Ovary (tissue), 7 donors: ENCODE measurements at regions not wholly inside any gene's neighbourhood (a gene's known extent, or its start where the extent isn't known, plus 50 kb on each side); places are given as distances from the start of the nearest gene placed in this dataset.

Experiments used
- DNase-seq, 5 donors: peaks; one replicate each; pipeline ENCODE4 v3.0.0-alpha.2; 2019 to 2020
- H3K27ac ChIP-seq, 2 donors: fragments of 200-600 bp; one replicate each; pipeline versions ENCODE4 v1.5.1 to v1.8.0; 2019 to 2022
- H3K27me3 ChIP-seq: fragments of 200-600 bp; one replicate; pipeline ENCODE4 v1.8.0; 2022
- H3K36me3 ChIP-seq: fragments of 200-600 bp; sonication (generic); one replicate; pipeline ENCODE4 v1.5.1; 2019
- H3K4me1 ChIP-seq: one replicate; pipeline ENCODE4 v1.8.1; 2013; ENCODE audit warnings: mild to moderate bottlenecking, moderate library complexity; ENCODE audit not compliant: insufficient read depth
- H3K4me3 ChIP-seq: fragments of 200-600 bp; sonication (generic); one replicate; pipeline ENCODE4 v1.5.1; 2017
- H3K9me3 ChIP-seq, 2 donors: fragments of 200-600 bp in 1 of 2; sonication (generic) in 1 of 2; one replicate each; pipeline versions ENCODE4 v1.5.1 to v1.8.1; 2013 to 2019; ENCODE audit warnings: mild to moderate bottlenecking in 1 of 2, moderate library complexity in 1 of 2
- EP300 ChIP-seq: sonication (generic); formaldehyde crosslinking; IDR thresholded peaks from one replicate; pipeline ENCODE4 v1.6.1; 2017; ENCODE audit warnings: antibody characterized with exemption
- POLR2A ChIP-seq: fragments of 450-650 bp; IDR thresholded peaks from one replicate; pipeline ENCODE4 v1.6.1; 2017; ENCODE audit warnings: antibody characterized with exemption, mild to moderate bottlenecking, moderate library complexity
- WGBS, 3 donors: extraction: QIAGEN DNeasy Blood & Tissue Kit in 1 of 3; methylation state at CpG; one replicate each; pipeline versions ENCODE4 v1.1.5 to v1.1.7; 2013 to 2017; 5-methylcytosine and 5-hydroxymethylcytosine counted together
- intact Hi-C, 4 donors: fragments of 100-400 bp; cut with DNase I; formaldehyde crosslinking; loops; one replicate each; pipeline versions ENCODE4 v1.11.0 to v1.15.1; 2022 to 2023
- TF ChIP-seq, protein P1 (sequence below), 3 donors: fragments of 450-650 bp in 2 of 3; fragments of 200-600 bp in 1 of 3; IDR thresholded peaks; one replicate each; pipeline versions ENCODE4 v1.5.1 to v1.8.0; 2016 to 2022; ENCODE audit warnings: antibody characterized with exemption in 3 of 3, mild to moderate bottlenecking in 1 of 3
- donor health status: DM: no; HTN: no; CAD: no; lungs with moderate emphysema.
- donor health status: DM: no; HTN: no; CAD: no.
- donor health status: Bipolar disorder and iron deficiency.
- donor health status: DM: no; HTN: no; CAD: no.
- donor health status: DM: yes; HTN: yes; CAD: no.

DNA sequence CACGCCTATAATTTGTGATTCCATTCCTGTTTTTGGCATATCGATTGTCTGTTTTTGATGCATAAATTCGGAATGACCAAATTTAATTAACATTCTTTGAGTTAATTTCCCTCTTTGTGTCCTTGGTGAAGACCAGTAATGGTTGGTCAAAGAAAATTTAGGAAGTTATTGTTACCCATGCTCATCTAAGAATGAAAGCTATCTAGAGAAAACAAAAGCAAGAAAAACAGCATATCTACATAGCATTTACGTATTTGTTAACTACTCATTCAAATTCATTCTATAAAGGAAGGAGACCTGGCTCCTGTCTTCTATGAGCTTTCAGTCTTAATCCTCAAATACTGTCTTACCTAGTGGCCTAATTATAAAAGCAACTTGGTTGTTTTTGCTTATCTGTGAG lies 59.2 kb upstream of the CHST9 start:
- no peak for DNase-seq
- H3K4me1 ChIP-seq: no peaks in the 10 kb centered on the region
- TF ChIP-seq, protein P1, sequence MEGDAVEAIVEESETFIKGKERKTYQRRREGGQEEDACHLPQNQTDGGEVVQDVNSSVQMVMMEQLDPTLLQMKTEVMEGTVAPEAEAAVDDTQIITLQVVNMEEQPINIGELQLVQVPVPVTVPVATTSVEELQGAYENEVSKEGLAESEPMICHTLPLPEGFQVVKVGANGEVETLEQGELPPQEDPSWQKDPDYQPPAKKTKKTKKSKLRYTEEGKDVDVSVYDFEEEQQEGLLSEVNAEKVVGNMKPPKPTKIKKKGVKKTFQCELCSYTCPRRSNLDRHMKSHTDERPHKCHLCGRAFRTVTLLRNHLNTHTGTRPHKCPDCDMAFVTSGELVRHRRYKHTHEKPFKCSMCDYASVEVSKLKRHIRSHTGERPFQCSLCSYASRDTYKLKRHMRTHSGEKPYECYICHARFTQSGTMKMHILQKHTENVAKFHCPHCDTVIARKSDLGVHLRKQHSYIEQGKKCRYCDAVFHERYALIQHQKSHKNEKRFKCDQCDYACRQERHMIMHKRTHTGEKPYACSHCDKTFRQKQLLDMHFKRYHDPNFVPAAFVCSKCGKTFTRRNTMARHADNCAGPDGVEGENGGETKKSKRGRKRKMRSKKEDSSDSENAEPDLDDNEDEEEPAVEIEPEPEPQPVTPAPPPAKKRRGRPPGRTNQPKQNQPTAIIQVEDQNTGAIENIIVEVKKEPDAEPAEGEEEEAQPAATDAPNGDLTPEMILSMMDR (IDR thresholded peaks at IDR 0.05): no peak
- TF ChIP-seq POLR2A: no peak
- TF ChIP-seq EP300: no peak
- H3K36me3 ChIP-seq: no peaks in the 10 kb centered on the region
- intact Hi-C loops: no loop called here
- WGBS, 3 donors: 86 to 89% (median 88%) methylated on average over 4 of the region's 4 CpGs
- no peak overlapping the region for H3K4me3 ChIP-seq
- H3K9me3 ChIP-seq: no peaks in the 10 kb centered on the region
- H3K27ac ChIP-seq: no peak overlapping the region
- no peaks in the 10 kb centered on the region for H3K27me3 ChIP-seq

DNA sequence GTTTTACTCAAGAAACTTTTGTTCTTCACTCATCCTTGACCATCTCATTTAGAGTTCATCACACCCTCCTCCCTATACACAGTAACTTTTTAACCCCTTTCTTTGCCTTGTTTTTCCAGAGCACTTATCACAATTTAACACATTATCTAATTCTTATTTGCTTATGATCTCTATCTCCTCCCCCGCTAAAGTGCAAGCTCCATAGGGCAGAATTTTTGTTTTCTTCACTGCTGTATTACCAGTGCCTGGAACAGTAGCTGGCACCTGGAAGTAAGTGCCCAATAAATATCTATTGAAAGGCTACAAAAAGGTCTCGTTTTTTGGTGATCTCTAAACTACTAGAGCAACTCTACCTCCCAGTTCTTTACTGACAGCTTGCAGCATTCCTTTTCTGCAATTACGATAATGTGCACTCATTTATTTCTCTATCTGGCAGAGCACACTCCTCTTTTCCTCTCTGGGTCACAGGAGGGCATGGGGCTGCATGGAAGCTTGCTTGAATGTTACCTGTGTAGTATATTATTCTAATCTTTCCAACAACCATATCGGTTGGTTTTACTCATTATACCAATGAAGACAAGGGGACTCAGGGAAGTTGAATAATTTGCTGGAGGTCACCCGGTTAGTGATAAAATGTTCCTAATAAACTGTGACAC lies 57.4 kb upstream of the CHST9 start:
- no peak overlapping the region for H3K4me3 ChIP-seq
- TF ChIP-seq EP300 (no peak), POLR2A (no peak)
- TF ChIP-seq, protein P1 (IDR thresholded peaks at IDR 0.05): no peak
- H3K36me3 ChIP-seq: no peaks in the 10 kb centered on the region
- H3K27me3 ChIP-seq: no peaks in the 10 kb centered on the region
- no peaks in the 10 kb centered on the region for H3K4me1 ChIP-seq
- DNase-seq: no peak
- 40 to 52% (median 49%) methylated on average over 5 of the region's 5 CpGs for WGBS, 3 donors
- intact Hi-C loops: no loop called here
- no peaks in the 10 kb centered on the region for H3K9me3 ChIP-seq
- H3K27ac ChIP-seq: no peak overlapping the region

DNA sequence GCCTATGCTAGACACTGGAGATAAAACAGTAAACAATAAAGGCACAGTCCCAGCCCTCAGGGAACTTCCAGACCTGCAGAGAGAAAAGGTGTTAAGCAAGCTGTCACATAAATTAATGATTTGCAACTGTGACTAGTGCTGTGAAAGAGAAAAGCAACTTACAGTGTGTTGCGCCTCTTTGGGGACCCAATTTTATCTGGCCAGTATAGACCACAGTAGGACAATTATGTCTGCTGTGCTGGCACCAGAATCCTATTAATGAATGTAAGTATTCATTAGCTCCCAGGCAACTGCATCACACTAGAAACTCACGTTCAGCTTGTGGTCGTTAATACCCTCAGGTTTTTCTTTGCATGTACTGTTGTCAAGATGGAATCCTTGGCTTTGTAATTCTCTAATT lies 55.3 kb upstream of the CHST9 start:
- Histone ChIP-seq H3K36me3 (no peaks in the 10 kb centered on the region), H3K4me1 (no peaks in the 10 kb centered on the region), H3K27ac (no peak overlapping the region), H3K4me3 (no peak overlapping the region), H3K9me3 (no peaks in the 10 kb centered on the region), H3K27me3 (no peaks in the 10 kb centered on the region)
- no peak for DNase-seq
- WGBS, 3 donors: 70 to 83% (median 77%) methylated on average over 3 of the region's 3 CpGs
- TF ChIP-seq POLR2A (no peak), EP300 (no peak)
- intact Hi-C loops: no loop called here

DNA sequence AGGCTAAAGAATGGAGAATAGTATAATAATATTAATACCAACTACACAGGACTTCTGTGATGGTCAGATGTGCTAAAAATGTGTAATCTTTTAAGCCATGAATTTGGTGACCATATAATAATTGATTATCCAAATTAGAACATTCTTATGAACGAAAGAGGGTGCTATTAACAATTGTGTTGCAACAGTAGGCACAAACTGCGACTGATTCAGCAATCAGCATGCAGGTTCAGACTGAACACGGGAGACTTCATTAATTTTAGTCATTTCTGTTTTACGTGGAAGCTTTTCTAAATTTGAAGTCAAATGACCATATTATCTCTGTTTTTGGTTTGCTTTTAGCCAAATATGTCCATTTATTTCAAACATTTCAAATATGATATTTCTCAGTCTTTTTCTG lies 54.6 kb upstream of the CHST9 start:
- no peak for DNase-seq
- TF ChIP-seq POLR2A (no peak), EP300 (no peak)
- TF ChIP-seq, protein P1 (IDR thresholded peaks at IDR 0.05): no peak
- Histone ChIP-seq H3K9me3 (no peaks in the 10 kb centered on the region), H3K27me3 (no peaks in the 10 kb centered on the region), H3K4me1 (no peaks in the 10 kb centered on the region), H3K4me3 (no peak overlapping the region), H3K27ac (no peak overlapping the region), H3K36me3 (no peaks in the 10 kb centered on the region)
- WGBS, 3 donors: 47 to 67% (median 48%) methylated on average over 4 of the region's 4 CpGs
- intact Hi-C loops: no loop called here

DNA sequence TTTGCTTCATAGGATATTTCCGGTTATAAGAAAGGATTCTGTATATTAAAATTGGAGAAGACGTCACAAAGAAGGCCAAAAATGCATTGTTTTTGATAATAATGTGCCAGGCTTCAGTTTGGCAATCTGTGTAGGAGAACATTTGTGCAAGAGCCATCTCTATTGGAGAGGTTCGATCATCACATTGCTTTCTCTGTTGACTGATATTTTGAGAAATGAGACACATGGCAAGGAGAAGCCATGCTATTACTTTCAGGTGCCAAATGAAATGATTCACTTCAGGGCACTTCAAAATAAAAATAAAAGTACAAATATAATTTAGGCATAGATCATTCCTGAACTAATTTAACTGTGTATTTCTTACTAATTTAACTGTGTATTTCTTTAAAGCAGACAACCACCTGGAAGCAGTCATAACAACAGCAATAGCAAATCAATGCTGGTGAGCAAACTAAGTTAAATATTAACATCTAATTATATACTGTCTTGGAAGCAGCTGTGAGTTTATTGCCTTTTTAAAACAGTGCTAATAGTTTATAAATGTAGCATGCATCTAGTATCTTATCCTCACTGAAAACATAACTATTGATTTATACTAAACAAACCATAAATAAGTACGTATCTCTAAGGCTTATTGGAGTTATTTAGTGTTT lies 50.2 kb upstream of the CHST9 start:
- no peak for DNase-seq
- Histone ChIP-seq H3K4me1 (no peaks in the 10 kb centered on the region), H3K36me3 (no peaks in the 10 kb centered on the region), H3K4me3 (no peak overlapping the region), H3K9me3 (no peaks in the 10 kb centered on the region), H3K27me3 (no peaks in the 10 kb centered on the region), H3K27ac (no peak overlapping the region)
- TF ChIP-seq, protein P1 (IDR thresholded peaks at IDR 0.05): no peak
- no peak for TF ChIP-seq EP300
- TF ChIP-seq POLR2A: no peak
- 32 to 47% (median 37%) methylated on average over 4 of the region's 4 CpGs for WGBS, 3 donors
- intact Hi-C loops: no loop called here
